ENCODE measurements at regions not wholly inside any gene's neighbourhood (a gene's known extent, or its start where the extent isn't known, plus 50 kb on each side); places are given as distances from the start of the nearest gene placed in this dataset.

- TF ChIP-seq, protein P1, sequence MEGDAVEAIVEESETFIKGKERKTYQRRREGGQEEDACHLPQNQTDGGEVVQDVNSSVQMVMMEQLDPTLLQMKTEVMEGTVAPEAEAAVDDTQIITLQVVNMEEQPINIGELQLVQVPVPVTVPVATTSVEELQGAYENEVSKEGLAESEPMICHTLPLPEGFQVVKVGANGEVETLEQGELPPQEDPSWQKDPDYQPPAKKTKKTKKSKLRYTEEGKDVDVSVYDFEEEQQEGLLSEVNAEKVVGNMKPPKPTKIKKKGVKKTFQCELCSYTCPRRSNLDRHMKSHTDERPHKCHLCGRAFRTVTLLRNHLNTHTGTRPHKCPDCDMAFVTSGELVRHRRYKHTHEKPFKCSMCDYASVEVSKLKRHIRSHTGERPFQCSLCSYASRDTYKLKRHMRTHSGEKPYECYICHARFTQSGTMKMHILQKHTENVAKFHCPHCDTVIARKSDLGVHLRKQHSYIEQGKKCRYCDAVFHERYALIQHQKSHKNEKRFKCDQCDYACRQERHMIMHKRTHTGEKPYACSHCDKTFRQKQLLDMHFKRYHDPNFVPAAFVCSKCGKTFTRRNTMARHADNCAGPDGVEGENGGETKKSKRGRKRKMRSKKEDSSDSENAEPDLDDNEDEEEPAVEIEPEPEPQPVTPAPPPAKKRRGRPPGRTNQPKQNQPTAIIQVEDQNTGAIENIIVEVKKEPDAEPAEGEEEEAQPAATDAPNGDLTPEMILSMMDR (IDR thresholded peaks at IDR 0.05), result no peak
- no peak for TF ChIP-seq POLR2AphosphoS5 (IDR thresholded peaks at IDR 0.05)
- no peak for TF ChIP-seq POLR2A (IDR thresholded peaks at IDR 0.05)
- TF ChIP-seq EP300 (IDR thresholded peaks at IDR 0.05), result no peak
These were observed 452.7 kb downstream of the CETN3 start for GRCh38 chr5:89956838-89957237.

Data from stomach (tissue), 4 donors.